ENCODE measurements at regions not wholly inside any gene's neighbourhood (a gene's known extent, or its start where the extent isn't known, plus 50 kb on each side); places are given as distances from the start of the nearest gene placed in this dataset.

GRCh38 chr5:2125171-2125900 lies 242.6 kb upstream of the IRX4 start:
- DNase-seq (ENCODE audit: low spot score), result no peak

GRCh38 chr5:2124434-2125170 lies 241.9 kb upstream of the IRX4 start:
- DNase-seq (ENCODE audit: low spot score), result no peak

DNA sequence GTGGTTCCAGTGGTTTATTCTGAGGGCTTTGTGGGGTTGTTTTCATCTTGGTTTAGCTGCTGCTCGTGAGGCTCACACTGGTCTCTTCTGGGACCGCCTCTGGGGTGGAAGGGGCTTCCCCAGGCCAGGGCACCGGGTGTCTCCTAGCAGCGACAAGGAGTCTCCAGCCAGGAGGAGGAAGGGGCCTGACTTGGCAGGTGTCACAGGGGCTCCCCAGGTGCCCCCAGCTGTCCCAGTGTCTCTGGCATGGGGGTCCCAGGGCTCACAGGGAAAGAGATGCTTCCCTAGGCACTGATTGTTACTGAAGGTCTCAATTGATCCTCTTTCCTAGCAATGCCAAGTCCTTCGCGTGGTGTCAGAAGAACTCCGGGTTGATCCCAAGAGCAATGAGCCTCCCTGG lies 241.1 kb upstream of the IRX4 start:
- no peak for DNase-seq (ENCODE audit: low spot score)

DNA sequence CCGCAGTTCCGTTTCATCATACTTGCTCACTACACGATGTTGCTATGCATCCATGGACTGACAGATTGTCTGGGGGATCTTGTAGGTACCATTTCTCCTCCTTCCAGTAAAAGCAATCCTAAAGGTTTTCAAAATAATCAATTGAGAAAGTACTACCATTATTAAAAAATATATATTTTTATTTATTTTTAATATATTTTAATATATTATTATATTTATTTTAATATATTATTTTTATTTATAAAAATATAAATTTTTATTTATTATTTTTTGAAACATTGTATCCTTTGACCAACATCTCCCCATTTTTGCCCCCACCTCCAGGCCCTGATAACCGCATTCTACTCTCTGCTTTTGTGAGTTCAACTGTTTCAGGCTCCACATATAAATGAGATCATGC lies 237.6 kb upstream of the IRX4 start:
- no peak for DNase-seq (ENCODE audit: low spot score)

DNA sequence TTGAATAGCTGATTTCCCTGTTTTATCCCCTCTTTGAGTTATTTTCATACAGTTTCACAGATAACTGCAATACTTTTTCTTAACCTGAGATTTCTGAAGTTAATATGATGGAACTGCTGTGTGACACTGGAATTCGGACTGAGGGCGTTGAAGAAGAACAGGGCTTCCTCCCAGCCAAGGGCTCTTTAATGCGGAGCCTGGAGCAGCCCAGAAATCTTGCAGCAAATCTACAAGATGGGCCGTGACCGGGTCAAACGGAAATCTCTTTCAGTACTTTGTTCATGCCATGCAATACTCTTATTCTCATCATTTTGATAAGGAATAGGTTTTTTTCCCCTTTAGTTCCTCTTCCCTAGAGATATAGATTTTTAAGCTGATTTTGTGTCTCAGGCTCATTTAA lies 236.8 kb upstream of the IRX4 start:
- DNase-seq (ENCODE audit: low spot score), result no peak

GRCh38 chr5:2113348-2114131 lies 230.8 kb upstream of the IRX4 start:
- no peak for DNase-seq (ENCODE audit: low spot score)

DNA sequence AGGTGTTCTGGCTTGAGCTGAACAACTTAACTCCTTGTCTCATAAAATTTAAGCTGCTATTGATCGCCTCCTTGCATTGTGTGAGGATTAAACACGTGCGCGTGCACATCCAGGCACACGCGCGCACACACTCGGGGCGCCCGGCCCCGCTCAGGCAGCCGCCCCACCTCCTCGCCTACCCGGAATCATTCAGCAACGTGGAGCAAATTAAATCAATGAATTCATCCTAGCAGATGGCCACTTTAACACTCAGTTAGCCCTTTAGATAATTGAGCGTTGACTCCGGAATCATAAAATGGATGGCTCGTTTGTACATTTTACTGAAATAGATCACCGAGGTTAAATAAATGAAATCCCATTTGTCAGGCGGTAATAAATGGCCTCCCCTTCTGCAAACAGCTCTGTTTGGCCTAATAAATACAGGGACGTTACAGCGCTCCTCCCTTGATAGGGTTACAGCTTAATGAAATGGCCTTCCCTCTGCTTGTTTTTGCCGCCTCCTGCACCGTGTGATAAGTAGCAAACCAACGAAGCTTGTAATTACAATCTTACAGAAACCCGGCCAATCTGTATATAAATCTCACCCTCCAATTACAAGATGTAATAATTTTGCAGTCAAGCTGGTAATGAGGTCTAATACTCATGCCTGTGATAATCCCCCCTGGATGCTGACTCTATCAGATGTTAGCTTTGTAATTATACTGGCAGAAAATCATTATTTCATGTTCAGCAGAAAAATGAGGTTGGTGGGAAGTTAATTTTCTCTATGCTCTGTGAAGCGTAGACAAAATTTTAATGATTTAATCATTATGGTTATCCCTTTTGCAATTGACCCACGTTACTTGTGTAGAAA lies 229.7 kb upstream of the IRX4 start:
- DNase-seq (ENCODE audit: low spot score), result no peak

- DNase-seq (ENCODE audit: low spot score), result no peak
Measured at GRCh38 chr5:2111569-2112105, 228.9 kb upstream of the IRX4 start.

DNA sequence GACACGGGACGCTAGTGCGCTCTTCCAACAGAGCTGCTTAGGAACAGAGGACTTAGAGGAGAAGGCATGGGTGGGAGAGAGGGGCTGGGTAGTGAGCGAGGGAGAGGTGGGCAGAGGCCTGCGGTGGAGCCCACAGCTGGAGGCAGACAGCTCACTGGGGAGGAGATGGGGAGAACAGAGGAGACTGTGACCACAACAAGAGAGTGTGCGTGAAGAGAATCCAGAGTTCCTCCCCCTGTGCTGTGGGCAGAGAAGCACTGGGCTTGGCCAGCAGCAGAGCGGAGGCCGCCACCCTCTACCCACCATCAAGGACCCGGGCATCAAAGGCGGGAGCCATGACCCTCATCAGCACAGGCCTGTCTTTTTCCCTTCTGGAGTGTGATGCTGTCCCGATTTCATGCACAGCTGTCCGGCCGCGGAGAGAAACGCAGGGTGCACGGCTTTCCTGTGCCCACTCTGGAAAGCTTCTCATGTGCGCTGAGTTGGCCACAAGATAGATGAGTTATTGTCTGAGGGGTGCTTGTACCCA lies 228.3 kb upstream of the IRX4 start:
- DNase-seq (ENCODE audit: low spot score), result no peak

DNA sequence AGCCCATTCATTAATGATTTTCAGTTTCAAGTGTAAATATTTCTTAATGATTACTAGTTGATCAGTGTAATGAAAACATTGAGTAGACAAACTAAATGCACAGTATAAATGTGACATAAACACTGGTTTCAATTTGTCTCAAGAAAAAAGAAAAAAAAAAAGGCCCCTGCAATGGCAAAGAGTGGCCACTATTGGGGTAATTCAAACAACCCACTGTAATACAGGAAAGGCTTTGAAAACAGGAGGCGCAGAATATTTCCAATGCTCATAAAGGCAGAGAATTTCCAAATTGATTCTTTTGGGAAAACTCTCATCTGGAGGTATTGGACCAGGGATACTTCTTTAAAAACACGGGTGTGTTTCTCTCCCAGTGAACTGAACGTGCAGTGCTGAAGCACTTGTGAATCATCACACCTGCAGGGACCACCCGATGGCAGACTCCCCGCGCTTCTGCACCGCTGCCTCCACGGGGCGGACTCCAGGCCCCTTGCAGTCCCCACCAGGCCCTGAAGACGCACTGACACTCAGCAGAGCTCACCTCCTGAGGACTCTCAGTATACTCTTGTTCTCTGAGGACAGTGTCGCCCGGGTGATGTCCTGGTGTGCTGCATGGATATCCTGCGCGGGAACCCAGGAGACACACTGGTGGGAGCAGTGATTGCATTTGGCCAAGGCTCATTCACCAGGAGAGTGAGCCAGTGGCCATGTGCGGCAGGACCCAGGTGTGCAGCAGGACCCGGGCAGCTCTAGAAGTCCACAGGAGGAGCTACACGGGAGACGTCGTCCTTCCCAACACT lies 227.6 kb upstream of the IRX4 start:
- no peak for DNase-seq (ENCODE audit: low spot score)

GRCh38 chr5:2109566-2109965 lies 226.8 kb upstream of the IRX4 start:
- no peak for DNase-seq (ENCODE audit: low spot score)

DNA sequence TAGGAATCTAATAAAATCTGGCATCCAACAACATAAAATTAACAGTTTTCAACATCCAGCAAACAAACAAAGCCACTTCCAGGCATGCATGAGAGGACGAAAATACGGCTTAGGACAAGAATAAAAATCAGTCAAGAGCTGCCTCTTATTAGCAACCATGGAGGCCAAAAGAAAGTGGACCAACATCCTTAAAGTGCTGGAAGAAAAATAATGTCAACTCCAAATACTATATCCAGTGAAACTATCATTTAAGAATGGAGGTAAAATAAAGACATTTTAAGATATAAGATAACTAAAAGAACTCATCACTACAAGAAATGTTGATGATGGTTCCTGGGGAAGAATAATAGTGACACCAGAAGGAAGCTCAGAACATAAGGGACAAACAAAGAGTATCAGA lies 224.0 kb upstream of the IRX4 start:
- DNase-seq (ENCODE audit: low spot score), result no peak

GRCh38 chr5:2105141-2105540 lies 222.4 kb upstream of the IRX4 start:
- DNase-seq (ENCODE audit: low spot score), result no peak

- no peak for DNase-seq (ENCODE audit: low spot score)
Measured at GRCh38 chr5:2103940-2104339, 221.2 kb upstream of the IRX4 start.

DNA sequence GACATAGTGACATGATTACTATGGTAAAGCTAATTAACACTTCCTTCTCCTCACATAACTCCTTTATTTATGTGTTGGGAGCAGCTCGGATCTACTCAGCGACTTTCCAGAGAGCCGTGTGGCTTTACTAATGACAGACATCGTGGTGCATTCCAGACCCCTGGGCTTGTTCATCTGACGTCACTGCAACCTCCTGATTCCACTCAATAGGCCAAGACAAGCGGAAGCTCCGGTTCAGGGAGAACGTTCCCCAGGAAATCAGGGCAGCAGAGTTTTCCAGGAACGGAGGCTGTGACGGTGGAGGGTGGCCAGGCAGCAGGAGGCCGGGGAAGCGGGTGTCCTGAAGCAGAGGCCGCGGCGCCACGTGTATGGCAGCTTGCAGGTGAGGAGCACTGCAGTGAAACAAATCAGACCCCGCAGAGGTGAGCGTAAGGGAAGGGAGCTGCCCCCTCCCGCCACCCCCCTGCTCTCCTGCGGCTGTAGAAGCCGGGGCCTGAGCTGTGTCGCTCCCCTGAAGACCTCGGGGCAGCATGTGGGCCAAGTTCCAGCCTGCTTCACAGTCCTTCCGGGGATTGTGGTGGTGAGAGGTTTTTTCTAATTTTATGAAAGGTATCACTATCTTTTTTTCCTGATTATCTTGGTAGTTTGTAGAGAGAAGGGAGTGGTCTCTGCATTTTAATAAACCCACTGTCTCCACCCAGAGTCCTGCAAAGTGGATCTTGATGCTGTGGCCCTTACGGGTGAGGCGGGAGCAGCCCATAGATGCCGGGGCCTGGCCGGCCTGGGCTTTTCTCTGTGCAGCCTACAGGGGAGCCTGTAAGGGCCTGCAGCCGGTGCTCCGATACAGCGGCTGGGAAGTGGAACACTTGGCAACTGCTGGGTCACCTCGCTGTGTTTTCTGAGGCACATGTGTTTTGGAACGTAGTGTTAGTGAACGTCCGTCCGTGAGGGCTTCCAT lies 220.4 kb upstream of the IRX4 start:
- no peak for DNase-seq (ENCODE audit: low spot score)

DNA sequence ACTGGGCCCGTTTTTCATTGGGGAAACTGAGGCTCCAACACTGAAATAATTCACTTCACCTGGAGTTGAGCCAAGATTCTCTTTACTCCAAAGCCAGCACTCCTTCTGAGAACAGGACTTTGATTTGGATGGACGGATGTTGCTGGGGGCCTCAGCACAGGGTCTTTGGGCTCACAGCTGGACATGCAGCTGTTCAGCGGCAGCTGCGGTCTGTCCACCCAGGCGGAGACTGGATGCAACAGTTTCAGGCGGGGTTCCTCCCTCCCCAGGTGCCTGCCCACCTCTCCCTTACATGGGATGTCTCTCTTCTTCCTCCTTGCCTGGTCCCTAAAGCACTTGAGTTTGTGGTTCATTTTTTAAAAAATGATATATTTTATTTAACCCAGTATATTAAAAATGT lies 219.0 kb upstream of the IRX4 start:
- DNase-seq (ENCODE audit: low spot score), result no peak

- no peak for DNase-seq (ENCODE audit: low spot score)
Measured at GRCh38 chr5:2096887-2097505, 214.3 kb upstream of the IRX4 start.

- DNase-seq (ENCODE audit: low spot score), result no peak
Measured at GRCh38 chr5:2095011-2095410, 212.3 kb upstream of the IRX4 start.

- no peak for DNase-seq (ENCODE audit: low spot score)
Measured at GRCh38 chr5:2094616-2094995, 211.9 kb upstream of the IRX4 start.
